GM19438 (cell line): ENCODE measurements at regions not wholly inside any gene's neighbourhood (a gene's known extent, or its start where the extent isn't known, plus 50 kb on each side); places are given as distances from the start of the nearest gene placed in this dataset.

Source experiments
- ATAC-seq: cut with Tn5 transposase; IDR thresholded peaks from one replicate; pipeline ENCODE4 v1.9.1; 2021; ENCODE audit warnings: low read depth; ENCODE audit not compliant: unreplicated experiment

GRCh38 chr3:186487819-186488218 is 56.4 kb downstream of the CRYGS start:
- no peak for ATAC-seq

GRCh38 chr3:186487037-186487436 is 57.1 kb downstream of the CRYGS start:
- ATAC-seq, result no peak

- no peak for ATAC-seq
Measured at GRCh38 chr3:186483611-186484340, 60.4 kb downstream of the CRYGS start.

- ATAC-seq, result no peak
Measured at GRCh38 chr3:186481526-186481925, 62.7 kb downstream of the CRYGS start.

GRCh38 chr3:186477876-186478275 is 66.3 kb downstream of the CRYGS start:
- no peak for ATAC-seq

DNA sequence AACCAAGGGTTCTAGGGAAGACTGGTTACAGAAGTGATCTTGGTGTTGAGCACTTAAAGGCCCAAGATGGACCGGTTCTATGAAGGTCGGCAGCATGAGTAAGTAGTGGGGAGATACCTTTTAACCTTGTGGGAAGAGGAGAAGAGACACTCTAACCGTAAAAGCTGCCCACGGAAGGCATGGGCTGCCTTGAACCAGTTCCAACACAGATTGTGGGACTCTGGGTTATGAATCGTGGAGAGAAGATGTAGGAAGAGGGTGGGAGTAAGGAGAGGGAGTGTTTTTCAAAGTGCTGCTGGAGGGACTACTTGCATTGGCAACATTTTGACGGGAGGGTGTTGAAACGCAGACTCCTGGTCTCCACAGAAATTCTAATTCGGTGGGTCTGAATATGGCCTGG is 67.1 kb downstream of the CRYGS start:
- ATAC-seq, result no peak

DNA sequence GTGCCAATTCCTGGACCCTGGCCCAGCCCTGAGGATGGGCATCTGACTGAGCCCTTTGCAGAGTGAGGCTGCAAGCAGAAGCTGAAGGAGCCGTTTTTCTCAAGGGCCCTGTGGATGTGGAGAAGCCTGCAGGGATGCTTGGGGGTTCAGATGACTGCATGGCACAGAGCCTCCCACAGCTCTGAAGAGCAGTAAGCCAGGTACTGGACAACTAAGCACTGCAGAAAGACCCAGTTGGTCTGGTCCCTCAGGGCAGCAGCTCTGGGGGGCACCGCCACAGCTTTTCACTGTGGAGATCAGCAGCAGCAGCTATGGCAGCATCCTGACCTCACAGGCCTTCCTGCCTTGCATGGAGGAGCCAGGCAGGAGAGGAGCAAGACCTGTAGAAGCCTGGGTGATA is 67.6 kb downstream of the CRYGS start:
- no peak for ATAC-seq

- no peak for ATAC-seq
Measured at GRCh38 chr3:186476044-186476468, 68.1 kb downstream of the CRYGS start.

GRCh38 chr3:186473166-186473565 is 71.0 kb downstream of the CRYGS start:
- ATAC-seq, result no peak

- ATAC-seq, result no peak
Measured at GRCh38 chr3:186472456-186473008, 71.6 kb downstream of the CRYGS start.

DNA sequence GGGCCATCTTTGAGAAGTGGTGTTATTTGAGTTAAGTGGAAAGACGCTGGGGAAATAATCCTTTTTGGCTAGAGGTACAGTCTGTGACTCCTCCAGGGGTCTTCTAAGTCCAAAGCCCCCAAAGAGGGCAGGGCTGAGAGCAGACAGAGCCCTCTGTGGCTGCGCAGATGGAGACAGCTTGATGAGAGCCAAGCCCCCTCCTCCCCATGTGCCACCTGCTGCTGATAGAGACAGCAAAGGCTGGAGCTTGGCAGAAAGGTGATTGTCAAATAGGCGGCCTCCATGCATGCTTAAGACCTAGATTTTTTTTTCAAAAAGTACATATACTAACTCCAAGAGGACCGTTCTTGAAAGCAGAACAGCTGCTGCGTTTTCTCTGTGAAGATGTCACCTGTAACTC is 72.4 kb downstream of the CRYGS start:
- ATAC-seq, result no peak

DNA sequence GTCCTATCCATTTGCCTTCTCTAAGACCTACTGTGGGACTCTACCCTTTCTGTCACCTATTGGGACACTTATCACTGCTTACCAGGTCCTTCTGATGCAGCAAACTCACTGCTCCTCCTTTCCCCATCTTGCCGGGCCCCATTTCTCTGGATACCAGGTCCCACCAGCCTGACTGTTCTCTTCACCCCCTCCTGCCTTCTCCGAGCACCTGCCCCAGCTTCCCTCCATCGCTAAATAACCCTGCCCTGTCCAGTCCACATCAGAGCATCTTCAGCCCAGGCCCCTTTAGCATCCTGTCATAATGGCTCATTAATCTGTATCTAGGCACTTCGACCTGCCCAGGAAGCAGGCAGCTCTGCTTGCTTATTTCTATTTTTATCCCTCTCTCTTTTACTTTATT is 74.7 kb downstream of the CRYGS start:
- no peak for ATAC-seq

DNA sequence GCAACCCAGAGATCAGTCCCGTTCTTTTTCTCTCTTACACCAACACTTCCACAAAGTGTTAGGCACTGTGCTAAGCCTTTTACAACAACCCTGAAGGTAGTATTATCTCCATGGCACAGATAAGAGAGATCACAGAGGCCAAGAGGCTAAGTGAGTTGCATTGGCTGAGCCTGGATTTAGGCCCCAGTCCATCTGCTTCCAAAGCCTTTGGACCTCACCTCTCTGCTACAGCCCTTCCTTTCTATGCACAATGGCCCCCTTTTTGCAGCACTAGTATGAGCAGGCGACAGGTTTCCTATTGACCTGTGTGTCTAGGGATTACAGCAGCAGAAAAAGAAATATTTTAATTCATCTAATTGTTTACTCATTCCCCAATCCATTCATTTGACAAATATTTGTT is 76.2 kb downstream of the CRYGS start:
- ATAC-seq, result no peak

DNA sequence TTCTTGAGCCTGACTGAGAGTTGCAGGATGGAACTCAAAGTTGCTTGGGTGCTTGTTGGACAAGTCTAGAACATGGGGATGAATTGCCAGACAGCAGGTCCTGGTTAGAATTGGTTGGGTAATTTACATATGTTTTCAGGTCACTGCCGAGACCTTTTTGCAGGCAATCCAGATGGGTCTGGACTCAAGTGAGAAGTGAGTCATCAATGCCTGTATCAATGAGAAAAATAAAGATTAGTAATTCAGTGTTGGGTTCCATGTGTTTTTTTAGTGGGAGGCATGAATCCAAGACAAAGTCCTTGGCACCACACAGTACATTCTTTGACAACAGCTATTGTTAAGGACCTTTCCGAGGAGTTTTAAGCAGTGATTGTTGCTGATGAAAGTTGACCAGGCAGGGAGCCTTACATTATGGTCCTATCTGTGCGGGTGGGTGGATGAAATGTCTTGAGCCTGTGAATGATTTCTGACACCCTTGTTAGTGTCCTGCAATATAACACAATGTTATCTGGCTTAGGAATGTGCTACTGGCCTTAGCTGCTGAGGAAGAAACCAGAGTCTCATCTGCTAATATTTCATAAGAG is 77.7 kb downstream of the CRYGS start:
- no peak for ATAC-seq

DNA sequence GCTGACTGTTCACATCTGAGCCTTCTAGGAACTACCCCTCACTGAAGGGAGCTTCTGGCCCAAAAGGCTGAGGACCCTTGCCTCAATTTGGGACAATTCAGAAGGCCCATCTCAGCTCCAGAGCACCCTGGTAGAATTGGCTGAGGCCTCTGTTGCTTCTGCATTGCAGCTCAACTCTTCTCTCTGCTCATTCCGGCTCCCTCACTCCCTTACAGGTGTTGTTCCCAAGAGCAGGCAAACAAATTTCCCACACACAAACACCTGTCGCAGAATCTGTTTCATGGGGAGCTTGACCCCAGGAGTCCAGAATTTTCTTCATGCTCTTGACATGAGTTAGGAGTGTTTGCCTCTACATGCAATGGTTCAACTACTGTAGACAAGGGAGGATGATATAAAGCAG is 78.7 kb downstream of the CRYGS start:
- ATAC-seq, result no peak

DNA sequence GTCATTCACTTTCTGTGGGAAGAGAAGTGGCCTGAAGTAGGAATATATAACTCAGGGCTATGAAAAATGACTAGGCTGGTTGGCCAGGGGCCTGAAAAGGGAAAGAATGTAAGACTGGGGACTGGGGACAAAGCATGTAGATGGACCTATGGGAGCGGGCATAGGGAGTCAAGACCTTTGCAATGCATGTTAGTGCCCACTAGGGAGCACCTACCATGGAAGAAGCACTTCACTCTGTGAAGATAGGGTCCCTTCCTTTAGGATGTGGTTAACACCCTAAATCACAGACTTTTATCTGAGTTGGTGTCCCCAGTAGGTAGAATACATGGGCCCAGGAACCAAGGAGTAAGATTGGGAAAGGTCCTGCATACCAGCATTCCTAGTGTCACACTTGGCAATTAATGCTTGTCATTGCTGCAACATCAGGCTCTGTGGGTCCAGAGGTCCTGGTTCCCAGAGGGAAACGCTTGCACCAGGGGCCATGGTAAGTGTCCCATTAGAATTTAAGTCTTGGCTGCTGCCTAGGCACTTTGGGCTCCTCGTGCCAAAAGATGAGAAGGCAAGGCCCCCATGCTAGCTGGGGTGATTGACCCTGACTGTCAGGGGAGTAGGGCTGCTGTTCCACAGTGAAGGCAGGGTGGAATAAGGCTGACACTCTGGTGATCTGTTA is 79.6 kb downstream of the CRYGS start:
- no peak for ATAC-seq

DNA sequence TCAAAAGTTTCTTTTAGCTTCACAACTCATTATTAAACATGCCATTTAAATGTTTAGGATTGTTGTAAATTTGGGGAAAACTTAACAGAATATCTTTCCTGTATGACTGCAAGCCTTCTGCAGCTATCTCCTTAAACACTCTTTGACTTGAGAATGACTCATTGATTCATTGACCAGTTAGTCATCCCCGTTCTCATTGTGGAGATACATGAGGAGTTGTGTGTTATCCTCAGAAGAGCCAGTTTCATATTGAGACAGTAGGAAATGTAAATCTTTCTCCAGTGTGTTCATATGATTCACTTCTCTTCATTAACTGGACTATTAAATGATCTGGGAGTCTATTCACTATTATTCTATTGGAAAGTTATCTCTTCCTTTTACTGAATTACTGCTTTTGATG is 83.0 kb downstream of the CRYGS start:
- no peak for ATAC-seq

DNA sequence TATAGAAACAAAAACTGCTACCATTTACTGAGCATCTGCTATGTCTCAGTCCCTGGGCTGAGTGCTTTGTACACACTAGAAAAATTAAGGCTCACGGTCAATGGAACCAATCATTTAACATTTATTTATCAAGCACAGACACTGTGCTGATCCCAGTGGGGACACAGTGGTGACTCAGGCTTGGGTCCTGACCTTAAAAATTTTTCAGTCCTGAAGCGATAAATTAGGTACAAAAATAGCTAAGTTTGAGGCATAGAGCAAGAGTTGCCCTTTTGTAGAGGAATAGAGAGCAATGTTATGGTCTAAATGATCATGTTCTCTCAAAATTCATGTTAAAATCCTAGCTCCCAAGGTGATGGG is 85.1 kb downstream of the CRYGS start:
- ATAC-seq, result no peak

- ATAC-seq, result no peak
Measured at GRCh38 chr3:186458306-186459107, 85.7 kb downstream of the CRYGS start.

- ATAC-seq, result no peak
Measured at GRCh38 chr3:186457236-186457635, 86.9 kb downstream of the CRYGS start.

GRCh38 chr3:186456731-186457191 is 87.4 kb downstream of the CRYGS start:
- no peak for ATAC-seq
